Left ventricle myocardium inferior (tissue), 1 donor: ENCODE measurements at regions not wholly inside any gene's neighbourhood (a gene's known extent, or its start where the extent isn't known, plus 50 kb on each side); places are given as distances from the start of the nearest gene placed in this dataset.
"Not testable (repeated sequence)": the region's sequence is repeated elsewhere in the genome, so short reads cannot be mapped to it uniquely, and the experiment has no call there.

ENCODE experiments used
- DNase-seq: peaks from one replicate; pipeline ENCODE4 v3.0.0-alpha.2; 2020
- H3K27ac ChIP-seq: fragments of 200-600 bp; replicated peaks from 2 replicates; pipeline ENCODE4 v1.8.0; 2021
- H3K27me3 ChIP-seq: fragments of 200-600 bp; 2 replicates; pipeline ENCODE4 v1.8.0; 2021; ENCODE audit warnings: low read depth
- H3K36me3 ChIP-seq: fragments of 200-600 bp; 2 replicates; pipeline ENCODE4 v1.8.0; 2021
- H3K4me1 ChIP-seq: fragments of 200-600 bp; 2 replicates; pipeline ENCODE4 v1.8.0; 2021
- H3K4me3 ChIP-seq: fragments of 200-600 bp; 2 replicates; pipeline ENCODE4 v1.8.0; 2021; ENCODE audit warnings: mild to moderate bottlenecking, moderate library complexity
- H3K9me3 ChIP-seq: fragments of 200-600 bp; replicated peaks from 2 replicates; pipeline ENCODE4 v1.8.0; 2021
- CTCF ChIP-seq: fragments of 200-600 bp; IDR thresholded peaks from 2 replicates; pipeline ENCODE4 v1.8.0; 2021; ENCODE audit warnings: antibody characterized with exemption, mild to moderate bottlenecking, borderline replicate concordance
- intact Hi-C: fragments of 100-400 bp; cut with micrococcal nuclease; formaldehyde crosslinking; loops from one replicate; pipeline ENCODE4 v1.11.0; 2022
- donor health status: DM: no; HTN: yes; CAD: no; lungs with severe emphysema.

GRCh38 chr10:30151581-30152389, 92.4 kb upstream of the JCAD start:
- peak; percentile 22 for DNase-seq
- no peak overlapping the region for H3K27ac ChIP-seq
- H3K4me1 ChIP-seq: no peaks in the 10 kb centered on the region
- no peaks in the 10 kb centered on the region for H3K9me3 ChIP-seq
- intact Hi-C loops: no loop called here
- peaks cover 5% of the 10 kb centered on the region for H3K27me3 ChIP-seq
- H3K4me3 ChIP-seq: no peak overlapping the region
- no peaks in the 10 kb centered on the region for H3K36me3 ChIP-seq
- TF ChIP-seq CTCF: no peak

DNA sequence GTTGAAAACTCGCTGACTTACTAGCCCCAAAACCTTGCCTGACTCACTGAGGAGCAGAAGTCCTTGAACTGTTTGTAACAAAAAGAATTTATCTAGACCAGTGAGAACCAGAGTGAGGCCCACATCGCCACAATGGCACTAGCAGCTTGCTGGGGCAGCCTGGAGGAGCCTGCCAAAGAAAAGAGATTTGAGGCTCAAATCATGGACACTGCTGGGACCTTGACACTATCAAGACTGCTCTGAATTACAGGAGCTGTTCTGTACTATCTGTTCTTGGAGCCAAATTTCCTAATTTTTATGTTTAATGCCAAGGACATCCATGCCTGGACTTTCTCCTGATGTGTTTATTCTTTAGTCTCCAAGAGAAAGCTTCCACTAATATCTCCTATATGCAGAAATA, 82.0 kb upstream of the JCAD start:
- no peak for DNase-seq
- Histone ChIP-seq H3K27ac (no peak overlapping the region), H3K9me3 (peaks cover 12% of the 10 kb centered on the region), H3K27me3 (peaks cover 7% of the 10 kb centered on the region), H3K4me3 (no peak overlapping the region), H3K4me1 (no peaks in the 10 kb centered on the region), H3K36me3 (no peaks in the 10 kb centered on the region)
- intact Hi-C loops: no loop called here
- no peak for TF ChIP-seq CTCF

DNA sequence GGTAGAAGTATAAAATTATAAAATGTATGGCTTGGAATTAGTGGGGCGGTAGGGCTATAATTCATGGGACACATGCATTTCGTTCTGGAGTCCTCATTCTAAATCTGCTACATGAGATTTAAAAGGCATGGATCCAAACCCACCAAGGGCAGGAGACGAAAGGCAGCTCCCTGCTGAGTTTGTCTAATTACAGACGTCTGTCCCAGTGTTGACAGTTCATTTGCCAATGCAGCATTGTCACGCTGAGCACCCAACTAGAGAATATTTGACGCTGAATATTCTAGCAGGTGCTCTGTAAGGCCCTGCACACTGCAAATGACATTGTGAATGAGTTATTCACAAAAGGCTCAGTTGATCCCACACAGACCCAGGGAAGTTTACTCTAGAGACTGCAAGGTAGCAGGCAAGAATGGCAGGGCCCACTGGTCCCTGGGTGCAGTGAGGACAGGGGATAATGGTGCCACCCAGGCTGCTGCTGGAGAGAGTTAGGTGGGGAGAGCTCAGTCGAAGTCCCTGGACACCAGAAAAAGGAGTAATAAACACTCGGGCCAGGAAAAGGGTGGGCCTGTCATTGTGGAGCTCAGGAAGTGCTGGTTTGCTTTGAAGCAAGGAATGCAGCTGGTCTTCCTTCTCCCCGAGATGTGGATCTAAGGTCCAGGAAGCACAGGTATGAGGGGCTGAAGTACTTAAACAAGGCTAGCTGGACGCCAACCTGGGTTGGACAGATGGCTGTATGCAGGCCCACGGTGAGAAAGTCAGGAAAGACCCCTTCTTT, 75.0 kb upstream of the JCAD start:
- TF ChIP-seq CTCF: no peak
- intact Hi-C loops: no loop called here
- H3K9me3 ChIP-seq: no peaks in the 10 kb centered on the region

DNA sequence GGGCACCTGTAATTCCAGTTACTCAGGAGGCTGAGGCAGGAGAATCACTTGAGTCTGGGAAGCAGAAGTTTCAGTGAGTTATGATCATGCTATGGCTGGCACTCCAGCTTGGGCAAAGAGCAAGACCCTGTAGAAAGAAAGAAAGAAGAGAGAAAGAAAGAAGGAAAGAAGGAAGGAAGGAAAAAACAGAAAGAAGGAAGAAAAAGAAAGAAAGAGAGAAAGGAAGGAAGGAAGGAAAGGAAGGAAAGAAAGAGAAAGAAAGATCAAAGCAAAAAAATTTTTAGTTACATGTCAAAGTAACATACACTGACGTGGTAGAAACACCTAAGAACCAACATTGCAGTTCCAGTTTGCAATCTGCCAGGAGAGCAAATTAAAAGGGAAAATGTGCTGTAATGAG, 73.8 kb upstream of the JCAD start:
- Histone ChIP-seq H3K27ac (no peak overlapping the region), H3K4me1 (peaks cover 13% of the 10 kb centered on the region), H3K27me3 (peaks cover 4% of the 10 kb centered on the region), H3K4me3 (no peak overlapping the region), H3K9me3 (no peaks in the 10 kb centered on the region), H3K36me3 (no peaks in the 10 kb centered on the region)
- intact Hi-C loops: no loop called here
- no peak for TF ChIP-seq CTCF
- DNase-seq: no peak

More for the DNA sequence above, 75.0 kb upstream of the JCAD start:
- no peaks in the 10 kb centered on the region for H3K36me3 ChIP-seq
- peaks cover 11% of the 10 kb centered on the region for H3K27me3 ChIP-seq
- DNase-seq: no peak
- no peak overlapping the region for H3K4me3 ChIP-seq
- H3K27ac ChIP-seq: peak overlapping the region; percentile 62
- peaks cover 13% of the 10 kb centered on the region for H3K4me1 ChIP-seq

GRCh38 chr10:30131369-30131768, 72.0 kb upstream of the JCAD start:
- H3K4me1 ChIP-seq: peaks cover 13% of the 10 kb centered on the region
- DNase-seq, H3K27ac ChIP-seq, H3K9me3 ChIP-seq, H3K4me3 ChIP-seq, H3K36me3 ChIP-seq, H3K27me3 ChIP-seq, intact Hi-C loops: not testable (repeated sequence)

GRCh38 chr10:30129326-30129725, 69.9 kb upstream of the JCAD start:
- H3K27me3 ChIP-seq: not testable (repeated sequence)

More at GRCh38 chr10:30129326-30129725, 69.9 kb upstream of the JCAD start:
- H3K9me3 ChIP-seq, DNase-seq, H3K4me1 ChIP-seq, H3K27ac ChIP-seq, intact Hi-C loops, H3K36me3 ChIP-seq, H3K4me3 ChIP-seq: not testable (repeated sequence)
